ENCODE measurements at regions not wholly inside any gene's neighbourhood (a gene's known extent, or its start where the extent isn't known, plus 50 kb on each side); places are given as distances from the start of the nearest gene placed in this dataset.
"Not testable (repeated sequence)": the region's sequence is repeated elsewhere in the genome, so short reads cannot be mapped to it uniquely, and the experiment has no call there.

GRCh38 chr5:38677636-38678035 is 121.2 kb upstream of the LIFR start:
- Histone ChIP-seq H3K27ac (ENCODE audit: insufficient read depth in 1 of 2, low read depth in 1 of 2, low read length in 2 of 2, poor library complexity in 1 of 2, severe bottlenecking in 2 of 2) (no peak overlapping the region), H3K9me3 (ENCODE audit: control extremely low read depth in 1 of 5, control insufficient read depth in 4 of 5, insufficient read depth in 2 of 5, low read depth in 1 of 5, low read length in 4 of 5) (peaks cover 0 to 4% (median 0%) of the 10 kb centered on the region in 5 experiments), H3K4me3 (ENCODE audit: control insufficient read depth in 1 of 7, extremely low read depth in 1 of 7, insufficient read depth in 4 of 7, low read depth in 2 of 7, low read length in 6 of 7) (no peak overlapping the region), H3K4me1 (ENCODE audit: control extremely low read depth in 1 of 4, control insufficient read depth in 4 of 4, insufficient read depth in 4 of 4, low read length in 3 of 4) (no peaks in the 10 kb centered on the region), H3K27me3 (replicated peaks in 2 of 5; ENCODE audit: control insufficient read depth in 4 of 5, insufficient read depth in 5 of 5, low read length in 4 of 5) (peaks cover 0 to 5% (median 0%) of the 10 kb centered on the region in 5 experiments), H3K36me3 (ENCODE audit: control insufficient read depth in 4 of 4, insufficient read depth in 4 of 4, low read length in 3 of 4) (no peaks in the 10 kb centered on the region)
- ChIA-PET POLR2A (no interaction called here), CTCF (no interaction called here)
- no peak for DNase-seq
- 86% methylated on average over 1 of the region's 2 CpGs for WGBS (ENCODE audit: insufficient coverage)

GRCh38 chr5:38678076-38678475 is 121.6 kb upstream of the LIFR start:
- Histone ChIP-seq H3K27me3 (replicated peaks in 2 of 5; ENCODE audit: control insufficient read depth in 4 of 5, insufficient read depth in 5 of 5, low read length in 4 of 5) (peaks cover 0 to 4% (median 0%) of the 10 kb centered on the region in 5 experiments), H3K27ac (ENCODE audit: insufficient read depth in 1 of 2, low read depth in 1 of 2, low read length in 2 of 2, poor library complexity in 1 of 2, severe bottlenecking in 2 of 2) (no peak overlapping the region), H3K36me3 (ENCODE audit: control insufficient read depth in 4 of 4, insufficient read depth in 4 of 4, low read length in 3 of 4) (no peaks in the 10 kb centered on the region), H3K9me3 (ENCODE audit: control extremely low read depth in 1 of 5, control insufficient read depth in 4 of 5, insufficient read depth in 2 of 5, low read depth in 1 of 5, low read length in 4 of 5) (peaks cover 0 to 4% (median 0%) of the 10 kb centered on the region in 5 experiments), H3K4me1 (ENCODE audit: control extremely low read depth in 1 of 4, control insufficient read depth in 4 of 4, insufficient read depth in 4 of 4, low read length in 3 of 4) (no peaks in the 10 kb centered on the region), H3K4me3 (ENCODE audit: control insufficient read depth in 1 of 7, extremely low read depth in 1 of 7, insufficient read depth in 4 of 7, low read depth in 2 of 7, low read length in 6 of 7) (no peak overlapping the region)
- ChIA-PET POLR2A (no interaction called here), CTCF (no interaction called here)
- no peak for DNase-seq
- no CpG with 5 or more reads among the region's 1 CpG for WGBS (ENCODE audit: insufficient coverage)

GRCh38 chr5:38678697-38679096 is 122.3 kb upstream of the LIFR start:
- POLR2A ChIA-PET; H3K4me3 ChIP-seq (ENCODE audit: control insufficient read depth in 1 of 7, extremely low read depth in 1 of 7, insufficient read depth in 4 of 7, low read depth in 2 of 7, low read length in 6 of 7); H3K27me3 ChIP-seq (replicated peaks in 2 of 5; ENCODE audit: control insufficient read depth in 4 of 5, insufficient read depth in 5 of 5, low read length in 4 of 5); DNase-seq; CTCF ChIA-PET; H3K27ac ChIP-seq (ENCODE audit: insufficient read depth in 1 of 2, low read depth in 1 of 2, low read length in 2 of 2, poor library complexity in 1 of 2, severe bottlenecking in 2 of 2); H3K36me3 ChIP-seq (ENCODE audit: control insufficient read depth in 4 of 4, insufficient read depth in 4 of 4, low read length in 3 of 4); H3K4me1 ChIP-seq (ENCODE audit: control extremely low read depth in 1 of 4, control insufficient read depth in 4 of 4, insufficient read depth in 4 of 4, low read length in 3 of 4); H3K9me3 ChIP-seq (ENCODE audit: control extremely low read depth in 1 of 5, control insufficient read depth in 4 of 5, insufficient read depth in 2 of 5, low read depth in 1 of 5, low read length in 4 of 5): not testable (repeated sequence)
- 98% methylated on average over 5 of the region's 7 CpGs for WGBS (ENCODE audit: insufficient coverage)

- no peaks in the 10 kb centered on the region for H3K4me1 ChIP-seq (ENCODE audit: control extremely low read depth in 1 of 4, control insufficient read depth in 4 of 4, insufficient read depth in 4 of 4, low read length in 3 of 4)
- H3K4me3 ChIP-seq (ENCODE audit: control insufficient read depth in 1 of 7, extremely low read depth in 1 of 7, insufficient read depth in 4 of 7, low read depth in 2 of 7, low read length in 6 of 7), result no peak overlapping the region
- no peaks in the 10 kb centered on the region for H3K36me3 ChIP-seq (ENCODE audit: control insufficient read depth in 4 of 4, insufficient read depth in 4 of 4, low read length in 3 of 4)
- ChIA-PET POLR2A (no interaction called here), CTCF (interaction anchor here (1.4 kb wide), 1 partner anchor 11 kb away, joined by 3 read pairs; no protein-coding TSS in a partner anchor)
- no peak for DNase-seq
- WGBS (ENCODE audit: insufficient coverage), result 98% methylated on average over 4 of the region's 5 CpGs
- no peak overlapping the region for H3K27ac ChIP-seq (ENCODE audit: insufficient read depth in 1 of 2, low read depth in 1 of 2, low read length in 2 of 2, poor library complexity in 1 of 2, severe bottlenecking in 2 of 2)
- peaks cover 0 to 3% (median 0%) of the 10 kb centered on the region in 5 experiments for H3K9me3 ChIP-seq (ENCODE audit: control extremely low read depth in 1 of 5, control insufficient read depth in 4 of 5, insufficient read depth in 2 of 5, low read depth in 1 of 5, low read length in 4 of 5)
- peaks cover 0 to 4% (median 0%) of the 10 kb centered on the region in 5 experiments for H3K27me3 ChIP-seq (replicated peaks in 2 of 5; ENCODE audit: control insufficient read depth in 4 of 5, insufficient read depth in 5 of 5, low read length in 4 of 5)
These were observed 123.8 kb upstream of the LIFR start for GRCh38 chr5:38680094-38680825.

GRCh38 chr5:38681029-38681706 is 124.7 kb upstream of the LIFR start:
- CTCF ChIA-PET, result interaction anchor here (1.2 to 1.4 kb wide), 2 partner anchors 9 to 12 kb away, joined by 3 read pairs; no protein-coding TSS in a partner anchor
- Histone ChIP-seq H3K4me3 (ENCODE audit: control insufficient read depth in 1 of 7, extremely low read depth in 1 of 7, insufficient read depth in 4 of 7, low read depth in 2 of 7, low read length in 6 of 7) (no peak overlapping the region), H3K36me3 (ENCODE audit: control insufficient read depth in 4 of 4, insufficient read depth in 4 of 4, low read length in 3 of 4) (no peaks in the 10 kb centered on the region), H3K9me3 (ENCODE audit: control extremely low read depth in 1 of 5, control insufficient read depth in 4 of 5, insufficient read depth in 2 of 5, low read depth in 1 of 5, low read length in 4 of 5) (no peaks in the 10 kb centered on the region), H3K4me1 (ENCODE audit: control extremely low read depth in 1 of 4, control insufficient read depth in 4 of 4, insufficient read depth in 4 of 4, low read length in 3 of 4) (no peaks in the 10 kb centered on the region), H3K27me3 (replicated peaks in 2 of 5; ENCODE audit: control insufficient read depth in 4 of 5, insufficient read depth in 5 of 5, low read length in 4 of 5) (peaks cover 0 to 4% (median 0%) of the 10 kb centered on the region in 5 experiments), H3K27ac (ENCODE audit: insufficient read depth in 1 of 2, low read depth in 1 of 2, low read length in 2 of 2, poor library complexity in 1 of 2, severe bottlenecking in 2 of 2) (no peak overlapping the region)
- POLR2A ChIA-PET, result no interaction called here
- 100% methylated on average over 1 of the region's 3 CpGs for WGBS (ENCODE audit: insufficient coverage)
- DNase-seq, result no peak

- 90% methylated on average over 6 of the region's 6 CpGs for WGBS (ENCODE audit: insufficient coverage)
- ChIA-PET POLR2A (no interaction called here), CTCF (interaction anchor here (1.2 kb wide), 1 partner anchor 10 kb away, joined by 3 read pairs; no protein-coding TSS in a partner anchor)
These were observed 125.5 kb upstream of the LIFR start for GRCh38 chr5:38681966-38682365.

GRCh38 chr5:38686658-38687057 is 130.2 kb upstream of the LIFR start:
- DNase-seq, result no peak
- H3K9me3 ChIP-seq (ENCODE audit: control extremely low read depth in 1 of 5, control insufficient read depth in 4 of 5, insufficient read depth in 2 of 5, low read depth in 1 of 5, low read length in 4 of 5), result peaks cover 0 to 2% (median 0%) of the 10 kb centered on the region in 5 experiments
- ChIA-PET CTCF (no interaction called here), POLR2A (no interaction called here)
- H3K36me3 ChIP-seq (ENCODE audit: control insufficient read depth in 4 of 4, insufficient read depth in 4 of 4, low read length in 3 of 4), result no peaks in the 10 kb centered on the region
- H3K27me3 ChIP-seq (replicated peaks in 2 of 5; ENCODE audit: control insufficient read depth in 4 of 5, insufficient read depth in 5 of 5, low read length in 4 of 5), result peaks cover 0 to 1% (median 0%) of the 10 kb centered on the region in 5 experiments
- H3K4me3 ChIP-seq (ENCODE audit: control insufficient read depth in 1 of 7, extremely low read depth in 1 of 7, insufficient read depth in 4 of 7, low read depth in 2 of 7, low read length in 6 of 7), result no peak overlapping the region
- 87% methylated on average over 3 of the region's 3 CpGs for WGBS (ENCODE audit: insufficient coverage)
- H3K4me1 ChIP-seq (ENCODE audit: control extremely low read depth in 1 of 4, control insufficient read depth in 4 of 4, insufficient read depth in 4 of 4, low read length in 3 of 4), result no peaks in the 10 kb centered on the region
- H3K27ac ChIP-seq (ENCODE audit: insufficient read depth in 1 of 2, low read depth in 1 of 2, low read length in 2 of 2, poor library complexity in 1 of 2, severe bottlenecking in 2 of 2), result no peak overlapping the region

More at GRCh38 chr5:38681966-38682365, 125.5 kb upstream of the LIFR start:
- Histone ChIP-seq H3K9me3 (ENCODE audit: control extremely low read depth in 1 of 5, control insufficient read depth in 4 of 5, insufficient read depth in 2 of 5, low read depth in 1 of 5, low read length in 4 of 5) (no peaks in the 10 kb centered on the region), H3K36me3 (ENCODE audit: control insufficient read depth in 4 of 4, insufficient read depth in 4 of 4, low read length in 3 of 4) (no peaks in the 10 kb centered on the region), H3K27ac (ENCODE audit: insufficient read depth in 1 of 2, low read depth in 1 of 2, low read length in 2 of 2, poor library complexity in 1 of 2, severe bottlenecking in 2 of 2) (no peak overlapping the region), H3K27me3 (replicated peaks in 2 of 5; ENCODE audit: control insufficient read depth in 4 of 5, insufficient read depth in 5 of 5, low read length in 4 of 5) (peaks cover 0 to 2% (median 0%) of the 10 kb centered on the region in 5 experiments), H3K4me3 (ENCODE audit: control insufficient read depth in 1 of 7, extremely low read depth in 1 of 7, insufficient read depth in 4 of 7, low read depth in 2 of 7, low read length in 6 of 7) (no peak overlapping the region), H3K4me1 (ENCODE audit: control extremely low read depth in 1 of 4, control insufficient read depth in 4 of 4, insufficient read depth in 4 of 4, low read length in 3 of 4) (no peaks in the 10 kb centered on the region)
- no peak for DNase-seq

Data from common myeloid progenitor, CD34-positive (primary cell).